Hippocampal formation (tissue), 2 donors: ENCODE measurements at regions not wholly inside any gene's neighbourhood (a gene's known extent, or its start where the extent isn't known, plus 50 kb on each side); places are given as distances from the start of the nearest gene placed in this dataset.

Experiments used
- DNase-seq, 2 donors: peaks; one replicate each; lab custom pipeline; 2025; lab: John Stamatoyannopoulos, UW

DNA sequence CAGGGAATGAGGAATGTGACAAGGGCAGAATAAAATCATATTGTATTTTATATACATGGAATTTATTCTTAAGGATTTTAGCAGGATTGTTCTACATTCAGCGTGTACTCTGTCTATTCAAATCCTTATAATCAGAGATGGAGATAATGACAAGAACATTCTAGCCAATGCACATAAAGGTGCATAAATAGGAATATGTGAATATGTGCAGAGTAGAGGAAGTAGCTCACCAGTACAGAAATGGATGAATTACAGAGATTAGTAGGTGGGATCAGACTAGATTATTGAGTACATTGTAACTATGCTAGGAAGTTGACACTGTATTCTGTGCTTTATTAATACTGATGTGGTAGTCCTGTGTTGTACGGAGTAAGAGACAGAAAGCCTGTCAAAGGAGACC lies 1308.8 kb downstream of the FAM181B start:
- DNase-seq, result no peak

DNA sequence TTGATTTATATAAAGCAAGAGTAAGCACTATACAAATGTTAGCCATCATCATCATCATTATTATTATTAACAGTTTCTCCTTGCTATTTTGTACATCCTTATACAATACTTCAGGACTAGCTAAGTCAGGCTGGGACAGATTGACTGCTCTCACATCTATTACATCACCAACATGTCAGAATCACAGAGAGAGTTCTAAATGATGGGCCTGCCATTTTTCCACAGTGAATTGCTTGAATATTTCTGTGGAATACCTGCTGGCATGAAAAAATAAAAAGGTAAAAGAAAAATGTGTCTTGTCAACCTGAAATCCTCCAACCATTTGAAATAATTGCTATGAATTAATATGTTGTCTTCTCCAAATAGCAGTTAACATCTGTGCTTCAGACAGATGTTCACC lies 1311.3 kb downstream of the FAM181B start:
- no peak for DNase-seq

- no peak for DNase-seq
Observed at GRCh38 chr11:81421251-81421860, 1312.3 kb downstream of the FAM181B start.

DNA sequence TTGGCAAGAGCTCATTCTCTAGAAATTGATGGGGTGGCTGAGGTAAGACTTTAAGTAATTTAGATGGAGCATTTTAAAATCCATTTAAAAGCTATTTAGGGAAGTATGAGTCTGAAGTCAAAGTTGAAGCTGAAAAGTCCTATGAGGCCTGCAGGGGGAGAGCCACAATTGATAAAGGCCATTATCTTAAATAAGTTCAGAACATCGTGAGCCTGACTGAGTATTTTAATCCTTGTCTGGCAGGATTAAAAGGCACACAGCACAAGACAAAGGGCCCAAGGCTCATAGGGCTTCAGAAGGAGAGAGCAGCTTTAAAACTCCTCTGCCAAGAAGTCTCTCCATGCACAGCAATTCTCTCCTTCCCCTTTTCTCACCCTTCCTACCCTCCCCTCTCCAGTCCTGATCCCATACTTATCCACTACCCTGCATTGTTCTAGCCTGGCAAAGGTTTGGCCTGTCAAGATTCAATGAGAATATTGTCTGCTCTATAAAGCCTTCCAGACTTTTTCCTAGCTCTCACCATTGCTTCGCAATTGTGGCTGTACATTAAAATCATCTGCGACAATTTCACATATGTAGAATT lies 1312.9 kb downstream of the FAM181B start:
- DNase-seq, result no peak

- DNase-seq, result no peak
Observed at GRCh38 chr11:81397316-81397715, 1336.3 kb downstream of the FAM181B start.

- DNase-seq, result no peak
Observed at GRCh38 chr11:81394311-81394710, 1339.4 kb downstream of the FAM181B start.

DNA sequence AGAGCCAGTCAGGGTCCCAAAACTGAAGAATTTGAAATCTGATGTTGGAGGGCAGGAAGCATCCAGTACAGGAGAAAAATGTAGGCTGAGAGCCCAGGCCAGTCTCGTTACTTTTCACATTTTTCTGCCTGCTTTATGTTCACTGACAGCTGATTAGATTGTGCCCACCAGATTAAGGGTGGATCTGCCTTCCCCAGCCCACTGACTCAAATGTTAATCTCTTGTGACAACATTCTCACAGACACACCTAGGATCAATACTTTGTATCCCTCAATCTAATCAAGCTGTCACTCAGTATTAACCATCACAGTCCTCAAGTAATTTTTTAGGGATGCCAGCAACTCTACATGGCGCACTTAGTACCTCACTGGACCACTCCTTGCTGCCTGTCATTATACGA lies 1345.3 kb downstream of the FAM181B start:
- no peak for DNase-seq

GRCh38 chr11:81380395-81380794 lies 1353.3 kb downstream of the FAM181B start:
- DNase-seq, result no peak

DNA sequence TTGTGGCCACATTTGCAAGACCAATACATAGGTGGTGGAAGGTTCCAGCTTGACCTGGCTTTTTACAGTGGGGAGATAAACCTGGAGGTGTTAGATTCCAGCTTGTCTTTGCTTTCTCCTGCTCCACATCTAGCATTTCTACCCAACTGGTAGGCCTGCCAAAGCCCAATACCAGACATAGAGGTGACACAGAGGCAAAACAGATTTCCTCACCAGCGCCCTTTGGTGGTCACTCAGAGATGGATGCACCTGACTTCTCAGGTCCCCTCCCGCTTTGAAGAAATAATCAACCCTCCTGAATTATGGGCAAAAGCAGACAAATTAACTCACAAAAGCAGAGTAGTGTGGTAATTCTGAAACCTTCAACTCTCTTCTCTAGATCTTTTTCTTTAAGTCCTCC lies 1356.2 kb downstream of the FAM181B start:
- DNase-seq, result no peak

- no peak for DNase-seq
Observed at GRCh38 chr11:81373986-81374385, 1359.7 kb downstream of the FAM181B start.

DNA sequence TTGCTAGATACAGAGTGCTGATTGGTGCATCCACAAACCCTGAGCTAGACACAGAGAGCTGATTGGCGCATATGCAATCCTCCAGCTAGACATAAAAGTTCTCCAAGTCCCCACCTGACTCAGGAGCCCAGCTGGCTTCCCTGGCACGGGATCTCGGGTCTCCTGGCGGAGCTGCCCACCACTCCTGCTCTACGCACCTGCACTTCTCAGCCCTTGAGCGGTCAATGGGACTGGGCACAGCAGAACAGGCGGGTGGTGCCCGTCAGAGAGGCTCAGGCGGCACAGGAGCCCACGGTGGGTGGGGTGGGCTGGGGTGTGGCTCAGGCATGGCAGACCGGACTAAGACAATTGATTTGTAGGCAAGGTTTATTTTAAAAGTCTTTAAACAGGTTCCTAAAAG lies 1365.5 kb downstream of the FAM181B start:
- no peak for DNase-seq

GRCh38 chr11:81365496-81365895 lies 1368.2 kb downstream of the FAM181B start:
- DNase-seq, result no peak

- DNase-seq, result no peak
Observed at GRCh38 chr11:81359476-81359875, 1374.2 kb downstream of the FAM181B start.

DNA sequence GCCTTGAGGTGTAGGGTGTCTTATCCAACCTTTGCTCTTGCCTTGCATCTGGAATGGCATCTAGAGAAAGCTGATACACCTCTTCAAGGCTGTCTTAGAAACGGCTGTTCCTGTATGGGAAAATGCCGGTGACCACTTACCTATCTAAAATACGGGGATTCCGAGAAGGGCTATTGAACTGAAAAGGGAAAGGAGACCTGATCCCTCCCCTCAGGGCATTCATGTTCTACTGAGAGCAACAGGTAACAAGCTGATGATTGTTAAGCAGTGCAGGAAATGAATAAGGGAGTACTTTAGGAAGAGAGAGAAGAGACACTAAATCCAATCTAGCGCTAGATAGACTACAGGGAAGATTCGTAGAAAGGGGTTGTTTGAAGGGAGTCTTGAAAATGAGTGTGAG lies 1388.1 kb downstream of the FAM181B start:
- no peak for DNase-seq

- DNase-seq, result peak in 1 of 2 donors; percentile 71
Observed at GRCh38 chr11:81342966-81343365, 1390.7 kb downstream of the FAM181B start.

DNA sequence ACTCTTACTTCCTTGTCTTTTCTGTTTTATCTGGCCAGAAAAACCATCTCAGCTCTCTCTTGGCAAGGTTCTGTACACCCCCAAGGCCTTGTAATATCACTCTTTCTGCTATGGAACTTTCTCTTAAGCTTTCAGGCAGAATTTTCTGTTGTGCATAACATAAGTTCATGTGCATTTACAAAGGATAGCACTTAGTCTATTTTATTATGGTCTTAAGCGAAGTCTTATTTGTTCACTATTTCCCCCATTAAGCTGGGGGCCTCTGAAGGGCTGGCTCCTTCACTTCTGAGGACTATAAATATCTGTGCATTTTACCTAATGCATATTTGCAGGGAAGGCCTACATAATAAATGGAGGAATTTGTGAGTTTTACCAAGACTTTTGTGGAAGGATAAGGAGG lies 1393.4 kb downstream of the FAM181B start:
- no peak for DNase-seq

DNA sequence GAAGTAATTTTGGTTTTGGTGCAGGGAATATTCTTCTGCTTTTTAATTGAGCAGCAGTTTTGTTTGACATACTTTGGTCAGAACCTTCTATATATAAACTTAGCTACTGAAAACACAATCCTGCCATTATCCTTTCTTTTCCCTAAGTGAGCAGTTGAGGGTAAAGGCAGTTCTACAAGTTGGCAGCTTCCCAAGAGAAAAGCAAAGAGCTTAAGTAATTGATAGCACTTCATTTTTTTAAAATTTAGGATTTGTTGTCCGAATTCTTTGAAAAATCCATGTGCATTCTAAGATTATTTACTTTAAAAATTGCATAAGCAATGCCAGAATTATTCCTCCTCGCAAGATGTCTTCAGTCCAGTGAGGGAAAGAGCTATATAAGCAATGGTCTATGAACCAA lies 1394.1 kb downstream of the FAM181B start:
- DNase-seq, result no peak

DNA sequence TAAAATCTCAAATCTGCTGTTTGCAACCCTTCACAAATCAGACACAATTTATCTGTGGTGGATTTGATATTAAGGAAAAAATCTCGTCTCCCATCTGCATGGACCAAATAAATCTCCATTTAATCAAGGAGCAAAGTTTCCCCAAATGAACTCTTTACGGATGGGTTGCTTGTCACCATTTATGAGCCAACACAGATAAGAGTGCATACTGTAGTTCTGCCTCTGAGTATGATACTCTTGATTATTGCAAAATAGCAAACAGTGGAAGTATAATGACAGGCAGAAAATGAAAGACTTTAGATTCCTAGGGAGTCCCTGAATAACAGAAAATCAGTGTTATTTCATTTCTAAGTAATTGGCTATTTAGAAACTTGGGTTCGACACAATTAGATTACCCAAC lies 1395.9 kb downstream of the FAM181B start:
- no peak for DNase-seq

- DNase-seq, result no peak
Observed at GRCh38 chr11:81332276-81332675, 1401.4 kb downstream of the FAM181B start.

DNA sequence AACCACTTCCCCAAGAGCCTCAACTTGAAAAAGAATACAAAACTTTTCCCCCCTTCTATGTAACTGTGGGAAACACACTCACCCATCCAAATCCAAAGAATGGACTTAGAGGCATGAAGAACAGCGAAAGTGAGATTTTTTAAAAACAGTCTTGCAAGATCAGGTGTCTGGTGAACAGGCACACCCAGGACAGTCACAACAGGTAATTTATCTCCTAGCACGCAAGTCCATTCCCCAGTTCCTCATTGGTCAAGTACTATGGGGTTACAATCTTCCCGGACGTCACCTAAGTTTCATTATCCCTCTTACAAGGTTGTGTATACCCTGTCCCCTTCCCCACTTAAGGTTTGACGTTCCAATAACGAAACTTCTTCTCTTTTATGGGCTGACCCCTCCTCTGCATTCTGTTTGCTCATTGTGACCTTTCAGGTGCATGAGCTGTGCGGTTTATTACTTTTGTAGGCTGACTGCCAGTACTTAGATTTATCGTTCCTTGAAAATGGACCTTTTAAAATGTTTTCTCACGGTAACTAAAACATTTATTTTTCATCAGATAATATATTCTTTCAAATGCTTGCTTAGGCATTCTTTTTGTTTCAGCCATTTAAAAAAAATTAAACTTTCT lies 1401.9 kb downstream of the FAM181B start:
- DNase-seq, result no peak

DNA sequence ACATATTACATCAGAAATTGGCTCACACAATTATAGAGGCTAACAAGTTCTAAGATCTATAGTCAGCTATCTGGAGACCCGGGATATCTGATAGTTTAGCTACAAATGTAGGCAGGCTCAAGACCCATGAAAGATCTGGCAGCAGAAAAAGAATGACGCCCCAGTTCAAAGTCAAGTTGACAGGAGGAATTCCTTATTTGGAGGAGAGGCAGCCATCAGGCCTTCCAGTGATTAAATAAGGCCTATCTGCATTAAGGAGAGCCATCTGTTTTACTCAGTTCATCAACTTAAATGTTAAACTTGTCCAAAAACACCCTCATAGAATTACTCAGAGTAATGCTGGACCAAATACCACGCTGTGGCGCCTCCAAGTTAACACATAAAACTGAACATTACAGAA lies 1402.6 kb downstream of the FAM181B start:
- no peak for DNase-seq

- DNase-seq, result no peak
Observed at GRCh38 chr11:81303038-81303664, 1430.5 kb downstream of the FAM181B start.

- no peak for DNase-seq
Observed at GRCh38 chr11:81301166-81301830, 1432.4 kb downstream of the FAM181B start.
